Testis (tissue), 2 donors: ENCODE measurements at regions not wholly inside any gene's neighbourhood (a gene's known extent, or its start where the extent isn't known, plus 50 kb on each side); places are given as distances from the start of the nearest gene placed in this dataset.

ENCODE experiments used
- DNase-seq: peaks from one replicate; pipeline ENCODE4 v3.0.0-alpha.2; 2019
- H3K27ac ChIP-seq, 2 donors: fragments of 200-600 bp; sonication (generic); one replicate each; pipeline ENCODE4 v1.5.1; 2019
- H3K27me3 ChIP-seq: fragments of 200-600 bp; sonication (generic); one replicate; pipeline ENCODE4 v1.5.1; 2019
- H3K36me3 ChIP-seq: fragments of 200-600 bp; sonication (generic); one replicate; pipeline ENCODE4 v1.5.1; 2017; ENCODE audit warnings: low read depth; ENCODE audit errors: missing control alignments
- H3K4me1 ChIP-seq: fragments of 200-600 bp; sonication (generic); one replicate; pipeline ENCODE4 v1.5.1; 2019
- H3K4me3 ChIP-seq, 2 donors: fragments of 200-600 bp; sonication (generic); one replicate each; pipeline ENCODE4 v1.5.1; 2017 to 2019
- H3K9me3 ChIP-seq: fragments of 200-600 bp; sonication (generic); one replicate; pipeline ENCODE4 v1.5.1; 2017
- POLR2A ChIP-seq: fragments of 450-650 bp; IDR thresholded peaks from one replicate; pipeline ENCODE4 v1.6.1; 2017; ENCODE audit warnings: antibody characterized with exemption, mild to moderate bottlenecking, moderate library complexity
- WGBS, 2 donors: methylation state at CpG; one replicate each; pipeline ENCODE4 v1.1.5; 2018; 5-methylcytosine and 5-hydroxymethylcytosine counted together
- intact Hi-C: fragments of 100-400 bp; cut with DNase I; formaldehyde crosslinking; loops from one replicate; pipeline ENCODE4 v1.15.1; 2023; ENCODE audit warnings: low total_unique reads
- TF ChIP-seq, protein P1 (sequence below), 3 experiments: fragments of 450-650 bp in 2 of 3; fragments of 200-600 bp in 1 of 3; sonication (generic) in 1 of 3; IDR thresholded peaks; one replicate each; pipeline ENCODE4 v1.5.1; 2016 to 2019; ENCODE audit warnings: antibody characterized with exemption in 3 of 3, mild to moderate bottlenecking in 2 of 3, moderate library complexity in 1 of 3

DNA sequence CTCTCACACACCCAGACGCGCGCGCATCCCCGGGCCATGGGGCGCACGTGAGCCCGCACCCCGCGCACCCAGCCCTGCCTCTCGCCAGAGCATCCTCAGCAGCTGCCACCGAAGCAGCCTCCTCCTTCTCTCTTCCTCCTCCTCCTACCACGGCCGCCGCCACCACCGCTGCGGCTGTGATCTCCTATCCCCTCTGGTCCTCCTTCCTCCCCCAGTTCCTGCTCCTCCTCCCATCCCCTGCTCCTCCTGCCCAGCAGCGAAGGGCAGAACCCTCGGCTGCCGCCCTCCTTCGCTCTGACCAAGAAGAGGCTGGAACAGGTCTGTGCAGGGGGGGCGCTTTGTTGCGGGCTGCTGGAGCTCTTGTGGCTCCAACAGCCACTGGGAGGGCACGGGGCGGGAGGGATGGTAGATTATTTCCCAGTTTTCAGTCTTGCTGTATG is 148.7 kb upstream of the CHRDL1 start:
- Histone ChIP-seq H3K27me3 (no peaks in the 10 kb centered on the region), H3K27ac (peak overlapping the region in 1 of 2 donors; percentile 66), H3K4me3 (peak overlapping the region; percentile 37 to 64), H3K9me3 (no peaks in the 10 kb centered on the region), H3K36me3 (no peaks in the 10 kb centered on the region), H3K4me1 (no peaks in the 10 kb centered on the region)
- intact Hi-C loops, result no loop called here
- no peak for TF ChIP-seq POLR2A
- TF ChIP-seq, protein P1, sequence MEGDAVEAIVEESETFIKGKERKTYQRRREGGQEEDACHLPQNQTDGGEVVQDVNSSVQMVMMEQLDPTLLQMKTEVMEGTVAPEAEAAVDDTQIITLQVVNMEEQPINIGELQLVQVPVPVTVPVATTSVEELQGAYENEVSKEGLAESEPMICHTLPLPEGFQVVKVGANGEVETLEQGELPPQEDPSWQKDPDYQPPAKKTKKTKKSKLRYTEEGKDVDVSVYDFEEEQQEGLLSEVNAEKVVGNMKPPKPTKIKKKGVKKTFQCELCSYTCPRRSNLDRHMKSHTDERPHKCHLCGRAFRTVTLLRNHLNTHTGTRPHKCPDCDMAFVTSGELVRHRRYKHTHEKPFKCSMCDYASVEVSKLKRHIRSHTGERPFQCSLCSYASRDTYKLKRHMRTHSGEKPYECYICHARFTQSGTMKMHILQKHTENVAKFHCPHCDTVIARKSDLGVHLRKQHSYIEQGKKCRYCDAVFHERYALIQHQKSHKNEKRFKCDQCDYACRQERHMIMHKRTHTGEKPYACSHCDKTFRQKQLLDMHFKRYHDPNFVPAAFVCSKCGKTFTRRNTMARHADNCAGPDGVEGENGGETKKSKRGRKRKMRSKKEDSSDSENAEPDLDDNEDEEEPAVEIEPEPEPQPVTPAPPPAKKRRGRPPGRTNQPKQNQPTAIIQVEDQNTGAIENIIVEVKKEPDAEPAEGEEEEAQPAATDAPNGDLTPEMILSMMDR (IDR thresholded peaks at IDR 0.05), result no peak
- peak; percentile 54 for DNase-seq
- 0% methylated on average over 23 of the region's 25 CpGs; no CpG with 5 or more reads in 1 of the 2 donors for WGBS, 2 donors

DNA sequence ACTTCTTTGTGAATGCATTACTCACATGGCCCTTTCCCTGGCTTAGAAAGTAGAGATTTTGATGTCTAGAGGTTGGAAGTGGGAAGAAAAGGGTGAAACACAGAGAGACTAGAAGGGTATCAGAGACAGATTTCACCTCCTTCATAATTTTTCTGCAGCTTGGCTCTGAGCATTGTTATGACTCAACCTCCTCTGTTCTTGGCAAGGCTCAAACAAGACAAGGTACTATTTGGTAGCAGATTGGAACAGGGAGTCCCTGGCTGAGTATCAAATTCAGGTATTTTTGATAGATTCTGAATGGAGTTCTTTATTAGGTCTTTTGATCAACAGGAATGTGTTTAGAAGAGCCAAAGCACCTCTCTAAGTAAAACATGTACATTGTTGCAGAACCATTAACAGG is 146.3 kb upstream of the CHRDL1 start:
- H3K27ac ChIP-seq, result no peak overlapping the region
- no peaks in the 10 kb centered on the region for H3K36me3 ChIP-seq
- H3K9me3 ChIP-seq, result no peaks in the 10 kb centered on the region
- H3K4me1 ChIP-seq, result no peaks in the 10 kb centered on the region
- no peak for TF ChIP-seq POLR2A
- TF ChIP-seq, protein P1 (IDR thresholded peaks at IDR 0.05), result no peak
- no peak overlapping the region for H3K4me3 ChIP-seq
- no peaks in the 10 kb centered on the region for H3K27me3 ChIP-seq
- no peak for DNase-seq
- intact Hi-C loops, result no loop called here

DNA sequence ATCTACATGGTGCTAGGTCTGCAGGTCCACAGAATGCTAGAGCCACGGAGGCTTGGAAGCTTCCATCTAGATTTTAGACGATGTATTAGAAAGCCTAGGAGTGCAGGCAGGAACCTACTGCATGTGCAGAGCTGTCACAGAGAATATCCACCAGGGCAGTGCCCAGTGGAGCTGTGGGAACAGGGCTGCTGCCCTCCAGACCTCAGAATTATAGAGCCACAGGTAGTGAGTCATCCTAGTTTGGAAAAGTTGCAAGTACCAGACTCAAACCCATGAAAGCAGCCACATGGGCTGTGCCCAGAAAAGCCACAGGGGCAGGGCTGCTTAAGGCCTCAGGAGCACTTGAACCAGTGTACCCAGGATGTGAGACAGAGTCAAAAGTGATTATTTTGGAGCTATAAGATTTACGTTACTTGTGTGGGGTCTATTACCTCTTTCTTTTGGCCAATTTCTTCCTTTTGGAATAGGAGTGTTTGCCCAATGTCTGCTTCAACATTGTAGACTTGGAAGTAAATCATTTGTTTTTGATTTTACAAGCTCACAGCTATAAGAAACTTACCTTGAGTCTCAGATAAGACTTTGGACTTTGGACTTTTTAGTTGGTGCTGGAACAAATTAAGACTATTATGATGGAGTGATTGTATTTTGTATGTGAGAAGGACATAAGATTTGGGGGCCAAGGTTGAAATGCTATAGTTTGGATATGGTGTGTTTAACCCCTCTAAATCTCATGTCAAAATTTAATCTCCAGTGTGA is 143.5 kb upstream of the CHRDL1 start:
- TF ChIP-seq POLR2A, result no peak
- TF ChIP-seq, protein P1 (IDR thresholded peaks at IDR 0.05), result no peak
- no peaks in the 10 kb centered on the region for H3K4me1 ChIP-seq

DNA sequence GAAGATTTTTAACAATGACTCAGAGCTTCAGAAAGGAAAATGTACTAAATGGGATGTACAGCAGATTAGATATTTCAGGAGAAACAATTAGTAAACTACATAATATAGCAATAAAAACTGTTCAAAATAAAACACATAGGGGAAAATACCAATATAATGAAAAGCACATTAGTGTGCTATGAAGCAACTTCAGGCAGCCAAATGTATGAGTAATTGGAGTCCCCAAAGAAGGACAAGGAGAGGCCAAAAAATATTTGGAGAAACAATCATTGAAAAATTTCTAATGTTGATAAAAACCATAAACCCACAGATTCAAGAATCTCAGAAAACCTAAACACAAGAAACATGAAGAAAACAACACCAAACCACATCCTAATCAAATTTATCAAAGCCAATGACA is 129.3 kb upstream of the CHRDL1 start:
- intact Hi-C loops, result no loop called here
- Histone ChIP-seq H3K36me3 (no peaks in the 10 kb centered on the region), H3K27me3 (no peaks in the 10 kb centered on the region), H3K4me1 (no peaks in the 10 kb centered on the region), H3K9me3 (no peaks in the 10 kb centered on the region), H3K4me3 (no peak overlapping the region), H3K27ac (no peak overlapping the region)
- TF ChIP-seq POLR2A, result no peak
- TF ChIP-seq, protein P1 (IDR thresholded peaks at IDR 0.05), result no peak
- no peak for DNase-seq

More for the DNA sequence above, 143.5 kb upstream of the CHRDL1 start:
- Histone ChIP-seq H3K36me3 (no peaks in the 10 kb centered on the region), H3K27me3 (no peaks in the 10 kb centered on the region), H3K27ac (no peak overlapping the region), H3K9me3 (no peaks in the 10 kb centered on the region), H3K4me3 (no peak overlapping the region)
- 87 to 88% methylated on average over 2 to 3 of the region's 3 CpGs for WGBS, 2 donors
- intact Hi-C loops, result no loop called here
- no peak for DNase-seq

DNA sequence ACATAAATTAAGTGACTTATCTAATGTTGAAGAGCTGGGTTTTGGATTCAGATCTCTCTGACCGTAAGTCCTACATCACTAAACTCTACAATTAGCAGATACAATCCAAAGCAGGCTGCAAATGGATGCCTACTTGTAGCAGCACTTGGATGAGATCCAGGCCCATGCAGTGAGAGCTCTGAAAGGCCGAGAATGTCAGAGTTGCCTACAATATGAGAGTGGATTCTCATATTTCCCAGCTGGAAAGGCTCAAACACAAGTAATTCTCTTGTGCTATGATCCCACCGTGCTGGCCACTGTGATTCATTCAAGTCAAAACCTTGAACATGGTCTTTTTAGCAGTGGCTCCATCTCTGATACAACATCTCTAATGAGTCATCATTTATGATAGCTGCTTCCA is 125.4 kb upstream of the CHRDL1 start:
- no peak for DNase-seq
- no peaks in the 10 kb centered on the region for H3K27me3 ChIP-seq
- intact Hi-C loops, result no loop called here
- H3K27ac ChIP-seq, result no peak overlapping the region
- no peak overlapping the region for H3K4me3 ChIP-seq
- no peaks in the 10 kb centered on the region for H3K36me3 ChIP-seq
- no peaks in the 10 kb centered on the region for H3K9me3 ChIP-seq
- 72 to 83% methylated on average over 3 of the region's 3 CpGs for WGBS, 2 donors
- no peaks in the 10 kb centered on the region for H3K4me1 ChIP-seq
- no peak for TF ChIP-seq POLR2A
- TF ChIP-seq, protein P1 (IDR thresholded peaks at IDR 0.05), result no peak
